NCI-H2081 (cell line): ENCODE measurements at regions not wholly inside any gene's neighbourhood (a gene's known extent, or its start where the extent isn't known, plus 50 kb on each side); places are given as distances from the start of the nearest gene placed in this dataset.
"Not testable (repeated sequence)": the region's sequence is repeated elsewhere in the genome, so short reads cannot be mapped to it uniquely, and the experiment has no call there.

ENCODE experiments used
- DNase-seq, 2 experiments: peaks; one replicate each; lab custom pipeline; 2025; lab: John Stamatoyannopoulos, UW

- DNase-seq, result peak; percentile 74 to 93
Observed at GRCh38 chr9:82894961-82895821, 167.8 kb downstream of the RASEF start.

GRCh38 chr9:82895822-82896110 is 167.2 kb downstream of the RASEF start:
- no peak for DNase-seq

GRCh38 chr9:82903503-82903902 is 159.4 kb downstream of the RASEF start:
- no peak for DNase-seq

GRCh38 chr9:82911996-82912395 is 150.9 kb downstream of the RASEF start:
- DNase-seq, result no peak

- DNase-seq, result no peak
Observed at GRCh38 chr9:82912645-82913044, 150.3 kb downstream of the RASEF start.

- not testable (repeated sequence) for DNase-seq
Observed at GRCh38 chr9:82916238-82916637, 146.7 kb downstream of the RASEF start.

GRCh38 chr9:82920154-82920553 is 142.8 kb downstream of the RASEF start:
- no peak for DNase-seq

- DNase-seq, result no peak
Observed at GRCh38 chr9:82922686-82923085, 140.3 kb downstream of the RASEF start.

GRCh38 chr9:82923092-82923911 is 139.6 kb downstream of the RASEF start:
- DNase-seq, result peak; percentile 42 to 78

GRCh38 chr9:82923912-82924605 is 138.9 kb downstream of the RASEF start:
- peak; percentile 69 to 89 for DNase-seq
